Neuronal stem cell (in vitro differentiated cells): ENCODE measurements at regions not wholly inside any gene's neighbourhood (a gene's known extent, or its start where the extent isn't known, plus 50 kb on each side); places are given as distances from the start of the nearest gene placed in this dataset.

ENCODE experiments used
- DNase-seq: peaks from one replicate; pipeline ENCODE4 v3.0.0-alpha.2; 2013; ENCODE audit warnings: low spot score
- H2AFZ ChIP-seq: one replicate; pipeline ENCODE4 v1.6.1; 2013; ENCODE audit warnings: mild to moderate bottlenecking, low read length, inconsistent platforms
- H2AK5ac ChIP-seq: 2 replicates; pipeline ENCODE4 v1.6.1; 2013; ENCODE audit warnings: low read depth, mild to moderate bottlenecking, inconsistent platforms, low read length, moderate library complexity, mixed read lengths
- H2BK120ac ChIP-seq: 2 replicates; pipeline ENCODE4 v1.6.1; 2013; ENCODE audit warnings: low read depth, mild to moderate bottlenecking, inconsistent platforms, low read length, moderate library complexity, mixed read lengths
- H2BK12ac ChIP-seq: one replicate; pipeline ENCODE4 v1.6.1; 2013; ENCODE audit warnings: low read length, inconsistent platforms
- H2BK15ac ChIP-seq: 2 replicates; pipeline ENCODE4 v1.6.1; 2013; ENCODE audit warnings: mild to moderate bottlenecking, low read length, inconsistent platforms, mixed read lengths
- H2BK5ac ChIP-seq: one replicate; pipeline ENCODE4 v1.6.1; 2013; ENCODE audit warnings: inconsistent platforms, mild to moderate bottlenecking, low read length, moderate library complexity
- H3K14ac ChIP-seq: one replicate; pipeline ENCODE4 v1.6.1; 2013; ENCODE audit warnings: low read length, inconsistent platforms
- H3K18ac ChIP-seq: 2 replicates; pipeline ENCODE4 v1.6.1; 2013; ENCODE audit warnings: low read length, inconsistent platforms
- H3K23ac ChIP-seq: 2 replicates; pipeline ENCODE4 v1.6.1; 2013; ENCODE audit warnings: low read depth, mild to moderate bottlenecking, mixed read lengths, low read length, inconsistent platforms; ENCODE audit not compliant: poor library complexity
- H3K27ac ChIP-seq: replicated peaks from 3 replicates; pipeline ENCODE4 v1.5.1; 2013; ENCODE audit warnings: low read length, inconsistent platforms
- H3K27me3 ChIP-seq, 3 experiments: 2 replicates each; pipeline ENCODE4 v1.6.1; 2013; ENCODE audit warnings: low read length in 3 of 3, mild to moderate bottlenecking in 2 of 3, inconsistent platforms in 1 of 3, low read depth in 1 of 3, mixed read lengths in 1 of 3, moderate library complexity in 1 of 3; ENCODE audit not compliant: control insufficient read depth in 3 of 3, insufficient read depth in 3 of 3
- H3K36me3 ChIP-seq, 2 donors: replicated peaks in 1 of 2; 2 replicates each; pipeline ENCODE4 v1.6.1; 2013; ENCODE audit warnings: low read length in 2 of 2; ENCODE audit not compliant: control insufficient read depth in 2 of 2, insufficient read depth in 2 of 2
- H3K4ac ChIP-seq: 2 replicates; pipeline ENCODE4 v1.6.1; 2013; ENCODE audit warnings: inconsistent platforms, mild to moderate bottlenecking, low read length, moderate library complexity
- H3K4me1 ChIP-seq, 2 donors: 1 replicate in 1 of 2; 2 replicates in 1 of 2; pipeline ENCODE4 v1.6.1; 2013; ENCODE audit warnings: low read length in 2 of 2, low read depth in 1 of 2; ENCODE audit not compliant: control insufficient read depth in 2 of 2, insufficient read depth in 1 of 2
- H3K4me2 ChIP-seq: one replicate; pipeline ENCODE4 v1.6.1; 2013; ENCODE audit warnings: mild to moderate bottlenecking, low read length, inconsistent platforms; ENCODE audit not compliant: insufficient read depth, poor library complexity, severe bottlenecking
- H3K4me3 ChIP-seq, 2 donors: 2 replicates each; pipeline ENCODE4 v1.5.1; 2013; ENCODE audit warnings: low read length in 2 of 2, mild to moderate bottlenecking in 2 of 2, inconsistent platforms in 1 of 2, moderate library complexity in 1 of 2
- H3K79me1 ChIP-seq: one replicate; pipeline ENCODE4 v1.6.1; 2013; ENCODE audit warnings: low read depth, mild to moderate bottlenecking, inconsistent platforms, low read length, moderate library complexity
- H3K9ac ChIP-seq: one replicate; pipeline ENCODE4 v1.6.1; 2013; ENCODE audit warnings: mild to moderate bottlenecking, low read depth, low read length, inconsistent platforms; ENCODE audit not compliant: poor library complexity
- H3K9me3 ChIP-seq, 2 donors: replicated peaks in 1 of 2; 2 replicates each; pipeline versions ENCODE3 to v1.6.1; 2013; ENCODE audit warnings: low read length in 2 of 2, mild to moderate bottlenecking in 2 of 2, inconsistent platforms in 1 of 2, low read depth in 1 of 2, mixed read lengths in 1 of 2, moderate library complexity in 1 of 2; ENCODE audit not compliant: control insufficient read depth in 2 of 2, insufficient read depth in 1 of 2
- H4K8ac ChIP-seq: one replicate; pipeline ENCODE4 v1.6.1; 2013; ENCODE audit warnings: low read depth, mild to moderate bottlenecking, inconsistent platforms, low read length, moderate library complexity
- H4K91ac ChIP-seq: one replicate; pipeline ENCODE4 v1.6.1; 2013; ENCODE audit warnings: low read length, low read depth, mild to moderate bottlenecking, inconsistent platforms; ENCODE audit not compliant: poor library complexity
- WGBS, 2 donors: extraction: QIAGEN DNeasy Blood & Tissue Kit; methylation state at CpG; one replicate each; pipeline ENCODE4 v1.1.7; 2013; ENCODE audit warnings: missing lambda C conversion rate in 2 of 2, mixed read lengths in 1 of 2; ENCODE audit not compliant: insufficient read length in 2 of 2, insufficient replicate concordance in 1 of 2; ENCODE audit errors: extremely low coverage in 2 of 2; 5-methylcytosine and 5-hydroxymethylcytosine counted together

GRCh38 chr6:23202207-23202606 is 632.8 kb downstream of the HDGFL1 start:
- H3K23ac ChIP-seq: no peak overlapping the region
- no peaks in the 10 kb centered on the region for H3K27me3 ChIP-seq
- no peaks in the 10 kb centered on the region for H3K79me1 ChIP-seq
- WGBS, 2 donors: no CpG with 5 or more reads among the region's 5 CpGs
- no peak overlapping the region for H2BK120ac ChIP-seq
- no peak overlapping the region for H3K4me3 ChIP-seq
- H2AK5ac ChIP-seq: no peak overlapping the region
- no peak overlapping the region for H2BK12ac ChIP-seq
- H2BK5ac ChIP-seq: no peak overlapping the region
- H3K9me3 ChIP-seq: peaks cover 0 to 8% of the 10 kb centered on the region in 2 donors
- no peak overlapping the region for H3K4ac ChIP-seq
- no peak overlapping the region for H3K4me2 ChIP-seq
- H3K4me1 ChIP-seq: no peaks in the 10 kb centered on the region
- DNase-seq: no peak
- no peak overlapping the region for H2BK15ac ChIP-seq
- no peaks in the 10 kb centered on the region for H3K36me3 ChIP-seq
- H4K91ac ChIP-seq: no peak overlapping the region
- no peak overlapping the region for H4K8ac ChIP-seq
- H3K18ac ChIP-seq: no peak overlapping the region
- no peak overlapping the region for H3K27ac ChIP-seq
- H3K9ac ChIP-seq: no peak overlapping the region
- H3K14ac ChIP-seq: no peak overlapping the region
- no peak overlapping the region for H2AFZ ChIP-seq

GRCh38 chr6:23212398-23212797 is 643.0 kb downstream of the HDGFL1 start:
- Histone ChIP-seq H3K4me3 (no peak overlapping the region), H3K23ac (no peak overlapping the region), H2AFZ (no peak overlapping the region), H3K79me1 (no peaks in the 10 kb centered on the region), H2AK5ac (no peak overlapping the region), H4K8ac (no peak overlapping the region), H3K4me1 (no peaks in the 10 kb centered on the region), H4K91ac (no peak overlapping the region), H3K4ac (no peak overlapping the region), H3K27me3 (no peaks in the 10 kb centered on the region), H3K9ac (no peak overlapping the region), H3K18ac (no peak overlapping the region), H3K36me3 (no peaks in the 10 kb centered on the region), H3K9me3 (peaks cover 3 to 21% of the 10 kb centered on the region in 2 donors), H3K4me2 (no peak overlapping the region), H3K14ac (no peak overlapping the region), H2BK15ac (no peak overlapping the region), H3K27ac (no peak overlapping the region), H2BK5ac (no peak overlapping the region), H2BK120ac (no peak overlapping the region), H2BK12ac (no peak overlapping the region)
- no peak for DNase-seq
- WGBS, 2 donors: no CpG with 5 or more reads among the region's 2 CpGs

GRCh38 chr6:23213193-23213592 is 643.8 kb downstream of the HDGFL1 start:
- no peak overlapping the region for H3K4me3 ChIP-seq
- no peaks in the 10 kb centered on the region for H3K4me1 ChIP-seq
- no peak overlapping the region for H2AFZ ChIP-seq
- no peak overlapping the region for H3K4ac ChIP-seq
- H3K27ac ChIP-seq: no peak overlapping the region
- no peak overlapping the region for H2BK12ac ChIP-seq
- H3K9me3 ChIP-seq: peaks cover 1 to 13% of the 10 kb centered on the region in 2 donors
- no peak overlapping the region for H4K8ac ChIP-seq
- no peak overlapping the region for H4K91ac ChIP-seq
- no peak overlapping the region for H3K9ac ChIP-seq
- H3K23ac ChIP-seq: no peak overlapping the region
- no peak overlapping the region for H2BK5ac ChIP-seq
- H3K18ac ChIP-seq: no peak overlapping the region
- H2BK15ac ChIP-seq: no peak overlapping the region
- no peak overlapping the region for H3K4me2 ChIP-seq
- no CpG with 5 or more reads among the region's 1 CpG for WGBS, 2 donors
- H3K79me1 ChIP-seq: no peaks in the 10 kb centered on the region
- no peak overlapping the region for H2BK120ac ChIP-seq
- H3K27me3 ChIP-seq: no peaks in the 10 kb centered on the region
- no peaks in the 10 kb centered on the region for H3K36me3 ChIP-seq
- no peak overlapping the region for H2AK5ac ChIP-seq
- DNase-seq: no peak
- no peak overlapping the region for H3K14ac ChIP-seq

- H3K23ac ChIP-seq: no peak overlapping the region
- H4K91ac ChIP-seq: no peak overlapping the region
- no peak overlapping the region for H2BK120ac ChIP-seq
- H2BK15ac ChIP-seq: no peak overlapping the region
- H3K4me3 ChIP-seq: no peak overlapping the region
- H3K36me3 ChIP-seq: no peaks in the 10 kb centered on the region
- no peak overlapping the region for H2BK12ac ChIP-seq
- H2AFZ ChIP-seq: no peak overlapping the region
- H3K9ac ChIP-seq: no peak overlapping the region
- no peak for DNase-seq
- no peaks in the 10 kb centered on the region for H3K79me1 ChIP-seq
- no peak overlapping the region for H3K4me2 ChIP-seq
- no peak overlapping the region for H2BK5ac ChIP-seq
- no peak overlapping the region for H3K27ac ChIP-seq
- H3K14ac ChIP-seq: no peak overlapping the region
- no peaks in the 10 kb centered on the region for H3K27me3 ChIP-seq
- H3K9me3 ChIP-seq: peaks cover 1 to 9% of the 10 kb centered on the region in 2 donors
- no peak overlapping the region for H4K8ac ChIP-seq
- H3K4me1 ChIP-seq: peaks cover 0 to 3% of the 10 kb centered on the region in 2 donors
- no peak overlapping the region for H2AK5ac ChIP-seq
- no peak overlapping the region for H3K18ac ChIP-seq
- no peak overlapping the region for H3K4ac ChIP-seq
These were observed 644.3 kb downstream of the HDGFL1 start for GRCh38 chr6:23213651-23214050.
